ENCODE measurements at regions not wholly inside any gene's neighbourhood (a gene's known extent, or its start where the extent isn't known, plus 50 kb on each side); places are given as distances from the start of the nearest gene placed in this dataset.

- no peak overlapping the region for H3K4me3 Mint-ChIP-seq
- peaks cover 13% of the 10 kb centered on the region for H3K27me3 Mint-ChIP-seq
- H3K36me3 Mint-ChIP-seq = no peaks in the 10 kb centered on the region
- ATAC-seq (ENCODE audit: low read depth) = no peak
- DNase-seq (ENCODE audit: low spot score in 2 of 2) = no peak
- no peaks in the 10 kb centered on the region for H3K4me1 Mint-ChIP-seq
- H3K9me3 Mint-ChIP-seq = peaks cover 2% of the 10 kb centered on the region
- H3K27ac Mint-ChIP-seq = no peak overlapping the region
Observed at GRCh38 chr1:29949676-29950075, 713.4 kb downstream of the PTPRU start.

DNA sequence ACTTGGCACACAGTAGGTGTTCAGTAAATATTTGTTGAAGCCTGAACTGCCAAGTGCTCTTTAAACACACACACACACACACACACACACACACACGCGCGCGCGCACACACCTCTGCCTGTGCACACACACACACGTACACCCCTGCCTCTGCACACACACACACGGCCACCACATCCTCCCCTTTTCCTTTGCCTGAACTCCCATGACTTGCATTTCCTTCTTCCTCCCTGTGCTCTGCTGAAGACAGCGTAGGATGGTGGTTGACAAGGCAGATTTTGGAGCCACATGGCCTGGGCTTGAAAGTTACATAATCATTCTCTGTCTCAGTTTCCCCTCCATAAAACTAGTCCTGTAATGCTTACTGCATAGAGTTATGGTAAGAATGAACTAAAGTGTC lies 712.3 kb downstream of the PTPRU start:
- Mint-ChIP-seq H3K27ac (no peak overlapping the region), H3K27me3 (peaks cover 11% of the 10 kb centered on the region)

DNA sequence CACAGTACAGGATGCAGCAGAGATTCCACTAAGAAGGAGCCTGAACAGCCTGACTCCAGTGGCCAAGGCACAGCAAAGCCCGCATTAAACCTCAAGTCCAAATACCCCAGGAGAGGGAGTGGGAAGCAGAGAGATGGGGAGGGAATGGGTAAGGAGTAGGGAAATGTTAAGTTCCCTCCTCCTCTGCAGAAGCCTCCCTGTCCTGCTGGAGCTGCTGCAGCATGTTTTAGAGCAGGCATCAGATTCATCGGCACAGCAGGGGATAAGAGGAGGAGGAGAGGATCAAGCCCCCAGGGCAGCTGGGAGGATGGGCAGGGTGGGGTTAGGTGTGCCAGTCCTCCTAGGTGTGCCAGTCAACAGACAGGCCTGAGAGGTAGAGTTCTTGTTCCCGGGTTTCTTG lies 709.7 kb downstream of the PTPRU start:
- Mint-ChIP-seq H3K27ac (no peak overlapping the region), H3K27me3 (peaks cover 10% of the 10 kb centered on the region), H3K4me1 (no peaks in the 10 kb centered on the region), H3K4me3 (no peak overlapping the region), H3K9me3 (peaks cover 2% of the 10 kb centered on the region), H3K36me3 (no peaks in the 10 kb centered on the region)
- ATAC-seq (ENCODE audit: low read depth) (no peak), DNase-seq (ENCODE audit: low spot score in 2 of 2) (no peak)

More for the DNA sequence above, 712.3 kb downstream of the PTPRU start:
- H3K9me3 Mint-ChIP-seq = peaks cover 2% of the 10 kb centered on the region
- no peak for DNase-seq (ENCODE audit: low spot score in 2 of 2)
- no peaks in the 10 kb centered on the region for H3K4me1 Mint-ChIP-seq
- no peaks in the 10 kb centered on the region for H3K36me3 Mint-ChIP-seq
- no peak overlapping the region for H3K4me3 Mint-ChIP-seq
- ATAC-seq (ENCODE audit: low read depth) = no peak

DNA sequence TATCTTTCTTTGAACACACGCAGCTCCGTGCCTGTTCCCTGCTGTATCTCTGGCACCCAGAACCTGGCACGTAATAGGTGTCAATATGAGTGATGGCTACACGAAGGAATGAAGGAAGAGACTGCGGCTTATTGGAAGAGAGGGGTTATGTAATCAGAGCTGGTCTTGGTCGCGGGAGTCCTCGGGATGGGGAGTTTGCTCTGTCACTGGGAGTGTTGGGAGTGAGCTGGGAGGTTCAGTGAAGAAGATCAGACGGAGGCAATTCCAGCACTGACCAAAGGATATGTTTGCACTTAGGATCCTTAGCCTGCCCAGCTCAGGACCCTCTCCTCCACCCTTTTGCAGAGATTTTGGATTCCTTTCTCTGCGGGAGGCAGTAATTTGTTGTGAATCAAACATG lies 709.1 kb downstream of the PTPRU start:
- Mint-ChIP-seq H3K4me3 (no peak overlapping the region), H3K9me3 (peaks cover 2% of the 10 kb centered on the region), H3K27me3 (peaks cover 10% of the 10 kb centered on the region), H3K4me1 (no peaks in the 10 kb centered on the region), H3K27ac (no peak overlapping the region), H3K36me3 (no peaks in the 10 kb centered on the region)
- no peak for ATAC-seq (ENCODE audit: low read depth)
- DNase-seq (ENCODE audit: low spot score in 2 of 2) = no peak

DNA sequence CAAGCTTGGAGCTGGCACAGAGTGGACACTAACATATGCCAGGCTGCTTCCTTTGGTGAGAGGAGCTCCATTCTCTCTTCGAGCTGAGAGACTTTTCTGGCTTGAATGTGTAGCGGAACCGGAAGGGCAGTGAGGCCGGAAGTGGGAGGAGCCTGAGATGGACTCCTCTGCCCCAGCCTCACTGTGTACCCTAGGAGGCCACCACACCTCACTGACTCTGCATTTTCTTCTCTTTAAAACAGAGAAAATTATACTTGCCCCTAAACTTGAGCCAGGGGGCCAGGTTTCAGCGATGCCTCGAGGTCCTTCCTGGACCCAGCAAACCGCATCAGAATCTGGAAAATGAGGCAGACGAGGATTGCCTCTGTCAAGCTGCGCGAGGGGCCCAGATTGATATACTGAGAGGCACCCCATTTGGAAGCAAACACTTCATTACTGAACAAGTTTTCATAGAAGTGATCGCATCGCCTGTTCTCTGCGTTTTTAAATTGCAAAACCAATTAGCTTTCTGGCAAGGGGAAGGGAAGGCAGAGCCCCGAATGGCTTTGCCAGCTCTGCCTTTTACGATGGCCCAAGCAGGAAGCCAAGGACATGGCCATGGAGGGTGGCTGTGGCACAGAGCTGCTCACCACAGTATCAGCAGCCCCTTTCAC lies 708.1 kb downstream of the PTPRU start:
- DNase-seq (ENCODE audit: low spot score in 2 of 2) (no peak), ATAC-seq (ENCODE audit: low read depth) (no peak)
- peaks cover 14% of the 10 kb centered on the region for H3K27me3 Mint-ChIP-seq
- H3K4me1 Mint-ChIP-seq = no peaks in the 10 kb centered on the region
- no peak overlapping the region for H3K27ac Mint-ChIP-seq
- H3K36me3 Mint-ChIP-seq = no peaks in the 10 kb centered on the region
- no peak overlapping the region for H3K4me3 Mint-ChIP-seq
- peaks cover 2% of the 10 kb centered on the region for H3K9me3 Mint-ChIP-seq

- no peaks in the 10 kb centered on the region for H3K4me1 Mint-ChIP-seq
- no peaks in the 10 kb centered on the region for H3K36me3 Mint-ChIP-seq
- H3K27me3 Mint-ChIP-seq = peaks cover 14% of the 10 kb centered on the region
- H3K27ac Mint-ChIP-seq = no peak overlapping the region
- ATAC-seq (ENCODE audit: low read depth) (no peak), DNase-seq (ENCODE audit: low spot score in 2 of 2) (no peak)
- no peak overlapping the region for H3K4me3 Mint-ChIP-seq
- peaks cover 2% of the 10 kb centered on the region for H3K9me3 Mint-ChIP-seq
Observed at GRCh38 chr1:29943034-29943433, 706.7 kb downstream of the PTPRU start.

- Mint-ChIP-seq H3K27me3 (peaks cover 11% of the 10 kb centered on the region), H3K27ac (no peak overlapping the region), H3K9me3 (no peaks in the 10 kb centered on the region), H3K36me3 (no peaks in the 10 kb centered on the region), H3K4me1 (no peaks in the 10 kb centered on the region), H3K4me3 (no peak overlapping the region)
- ATAC-seq (ENCODE audit: low read depth) = no peak
- DNase-seq (ENCODE audit: low spot score in 2 of 2) = no peak
Observed at GRCh38 chr1:29939079-29939478, 702.8 kb downstream of the PTPRU start.

GRCh38 chr1:29937356-29937755 lies 701.0 kb downstream of the PTPRU start:
- Mint-ChIP-seq H3K27ac (no peak overlapping the region), H3K27me3 (peaks cover 12% of the 10 kb centered on the region), H3K4me1 (no peaks in the 10 kb centered on the region), H3K36me3 (no peaks in the 10 kb centered on the region), H3K4me3 (no peak overlapping the region), H3K9me3 (no peaks in the 10 kb centered on the region)
- no peak for DNase-seq (ENCODE audit: low spot score in 2 of 2)
- no peak for ATAC-seq (ENCODE audit: low read depth)

- DNase-seq (ENCODE audit: low spot score in 2 of 2) = no peak
- Mint-ChIP-seq H3K36me3 (no peaks in the 10 kb centered on the region), H3K27me3 (peaks cover 17% of the 10 kb centered on the region), H3K9me3 (no peaks in the 10 kb centered on the region), H3K4me1 (no peaks in the 10 kb centered on the region), H3K27ac (no peak overlapping the region), H3K4me3 (no peak overlapping the region)
- no peak for ATAC-seq (ENCODE audit: low read depth)
Observed at GRCh38 chr1:29936031-29936544, 699.8 kb downstream of the PTPRU start.

DNA sequence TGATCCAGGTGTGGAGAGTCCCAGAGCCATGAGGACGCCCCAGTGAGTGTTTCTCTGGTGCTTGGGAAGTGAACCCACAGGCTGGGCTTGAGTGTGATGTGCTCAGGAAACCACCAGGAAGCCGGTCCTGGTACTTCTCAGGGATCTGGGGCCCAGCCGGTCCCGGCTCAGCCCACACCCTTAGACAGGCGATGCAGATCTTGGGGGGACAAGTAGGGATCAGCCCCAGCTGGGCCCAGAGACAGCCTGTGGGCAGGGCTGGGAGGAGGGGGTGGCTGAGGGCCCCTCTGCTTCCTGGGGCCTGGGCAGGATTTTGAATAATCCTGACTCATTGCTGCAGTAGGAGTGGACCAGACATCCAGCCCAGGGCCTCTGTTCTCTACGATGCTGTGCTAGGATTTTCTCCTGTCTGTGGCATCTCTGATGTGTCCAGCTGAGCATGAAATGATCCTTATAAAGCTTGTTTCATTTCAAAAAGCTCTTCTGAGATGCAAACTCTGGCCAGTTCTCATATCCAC lies 698.0 kb downstream of the PTPRU start:
- Mint-ChIP-seq H3K36me3 (no peaks in the 10 kb centered on the region), H3K4me1 (no peaks in the 10 kb centered on the region), H3K4me3 (no peak overlapping the region), H3K27ac (no peak overlapping the region), H3K27me3 (peaks cover 14% of the 10 kb centered on the region), H3K9me3 (no peaks in the 10 kb centered on the region)
- DNase-seq (ENCODE audit: low spot score in 2 of 2) (no peak), ATAC-seq (ENCODE audit: low read depth) (no peak)

- no peaks in the 10 kb centered on the region for H3K9me3 Mint-ChIP-seq
- ATAC-seq (ENCODE audit: low read depth) (no peak), DNase-seq (ENCODE audit: low spot score in 2 of 2) (no peak)
Observed at GRCh38 chr1:29933067-29933466, 696.7 kb downstream of the PTPRU start.

GRCh38 chr1:29932626-29933025 lies 696.3 kb downstream of the PTPRU start:
- Mint-ChIP-seq H3K36me3 (no peaks in the 10 kb centered on the region), H3K4me3 (no peak overlapping the region), H3K9me3 (no peaks in the 10 kb centered on the region), H3K27me3 (peaks cover 13% of the 10 kb centered on the region), H3K4me1 (no peaks in the 10 kb centered on the region), H3K27ac (no peak overlapping the region)
- DNase-seq (ENCODE audit: low spot score in 2 of 2) = no peak
- ATAC-seq (ENCODE audit: low read depth) = no peak

More at GRCh38 chr1:29933067-29933466, 696.7 kb downstream of the PTPRU start:
- no peaks in the 10 kb centered on the region for H3K4me1 Mint-ChIP-seq
- H3K27me3 Mint-ChIP-seq = peaks cover 13% of the 10 kb centered on the region
- no peak overlapping the region for H3K4me3 Mint-ChIP-seq
- no peaks in the 10 kb centered on the region for H3K36me3 Mint-ChIP-seq
- no peak overlapping the region for H3K27ac Mint-ChIP-seq

GRCh38 chr1:29931477-29932175 lies 695.3 kb downstream of the PTPRU start:
- H3K9me3 Mint-ChIP-seq = no peaks in the 10 kb centered on the region
- H3K27ac Mint-ChIP-seq = no peak overlapping the region
- H3K4me1 Mint-ChIP-seq = no peaks in the 10 kb centered on the region
- no peaks in the 10 kb centered on the region for H3K36me3 Mint-ChIP-seq
- ATAC-seq (ENCODE audit: low read depth) (no peak), DNase-seq (ENCODE audit: low spot score in 2 of 2) (no peak)
- H3K4me3 Mint-ChIP-seq = no peak overlapping the region
- peaks cover 15% of the 10 kb centered on the region for H3K27me3 Mint-ChIP-seq

DNA sequence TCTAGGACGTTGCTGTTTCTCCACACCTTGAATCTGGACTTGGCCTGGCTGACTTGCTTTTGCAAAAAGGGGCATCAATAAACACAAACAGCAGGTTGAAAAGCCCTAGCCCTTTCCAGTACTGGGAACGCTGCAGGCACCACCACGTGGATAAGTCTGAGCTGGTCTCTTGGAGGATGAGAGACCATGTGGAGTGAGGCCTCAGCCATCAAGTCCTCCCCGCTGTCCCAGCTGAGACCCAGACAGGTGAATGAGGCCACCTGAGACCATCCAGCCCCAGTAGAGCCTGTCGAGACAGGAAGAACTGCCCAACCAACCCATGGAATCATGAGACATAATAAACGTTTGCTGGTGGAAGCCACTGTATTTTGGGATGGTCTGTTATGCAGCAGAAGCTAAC lies 688.7 kb downstream of the PTPRU start:
- peaks cover 4% of the 10 kb centered on the region for H3K27me3 Mint-ChIP-seq
- no peak overlapping the region for H3K4me3 Mint-ChIP-seq
- H3K27ac Mint-ChIP-seq = no peak overlapping the region
- no peak for ATAC-seq (ENCODE audit: low read depth)
- no peaks in the 10 kb centered on the region for H3K36me3 Mint-ChIP-seq
- no peaks in the 10 kb centered on the region for H3K9me3 Mint-ChIP-seq
- DNase-seq (ENCODE audit: low spot score in 2 of 2) = no peak
- H3K4me1 Mint-ChIP-seq = no peaks in the 10 kb centered on the region

Measured in memory B cell (primary cell).